ENCODE measurements at regions not wholly inside any gene's neighbourhood (a gene's known extent, or its start where the extent isn't known, plus 50 kb on each side); places are given as distances from the start of the nearest gene placed in this dataset.

DNA sequence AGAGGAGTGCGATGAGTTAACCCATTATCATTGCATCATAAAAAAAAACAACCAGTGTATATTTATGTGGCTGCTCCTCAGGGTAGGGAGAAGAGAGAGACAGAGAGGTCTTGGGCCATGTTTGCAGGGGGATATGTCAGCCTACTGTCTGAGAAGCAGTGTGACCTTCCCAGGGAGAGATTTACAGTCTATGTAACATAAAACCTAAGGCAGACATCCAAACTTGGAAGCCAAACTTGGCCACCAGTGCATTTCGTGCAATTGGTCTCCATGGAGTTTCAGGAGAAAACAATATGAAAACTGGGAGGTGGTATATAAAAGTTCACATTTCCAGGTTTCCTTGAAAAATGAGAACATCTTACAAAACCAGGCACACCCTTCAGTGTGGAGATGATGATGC is 85.9 kb upstream of the CXCL12 start:
- TF ChIP-seq POLR2A (IDR thresholded peaks at IDR 0.05), result no peak
- TF ChIP-seq, protein P1, sequence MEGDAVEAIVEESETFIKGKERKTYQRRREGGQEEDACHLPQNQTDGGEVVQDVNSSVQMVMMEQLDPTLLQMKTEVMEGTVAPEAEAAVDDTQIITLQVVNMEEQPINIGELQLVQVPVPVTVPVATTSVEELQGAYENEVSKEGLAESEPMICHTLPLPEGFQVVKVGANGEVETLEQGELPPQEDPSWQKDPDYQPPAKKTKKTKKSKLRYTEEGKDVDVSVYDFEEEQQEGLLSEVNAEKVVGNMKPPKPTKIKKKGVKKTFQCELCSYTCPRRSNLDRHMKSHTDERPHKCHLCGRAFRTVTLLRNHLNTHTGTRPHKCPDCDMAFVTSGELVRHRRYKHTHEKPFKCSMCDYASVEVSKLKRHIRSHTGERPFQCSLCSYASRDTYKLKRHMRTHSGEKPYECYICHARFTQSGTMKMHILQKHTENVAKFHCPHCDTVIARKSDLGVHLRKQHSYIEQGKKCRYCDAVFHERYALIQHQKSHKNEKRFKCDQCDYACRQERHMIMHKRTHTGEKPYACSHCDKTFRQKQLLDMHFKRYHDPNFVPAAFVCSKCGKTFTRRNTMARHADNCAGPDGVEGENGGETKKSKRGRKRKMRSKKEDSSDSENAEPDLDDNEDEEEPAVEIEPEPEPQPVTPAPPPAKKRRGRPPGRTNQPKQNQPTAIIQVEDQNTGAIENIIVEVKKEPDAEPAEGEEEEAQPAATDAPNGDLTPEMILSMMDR (IDR thresholded peaks at IDR 0.05), result no peak

Data from thyroid gland (tissue), 4 donors.